Activated naive CD8-positive, alpha-beta T cell treated with anti-CD3 and anti-CD28 coated beads, Interleukin-2, amount 10 ng/mL, durations not matched to agents 7 days and 5 days (primary cell): ENCODE measurements at regions not wholly inside any gene's neighbourhood (a gene's known extent, or its start where the extent isn't known, plus 50 kb on each side); places are given as distances from the start of the nearest gene placed in this dataset.

ENCODE experiments used
- ATAC-seq: fragments of 150-1000 bp; cut with Tn5 transposase; one replicate; pipeline ENCODE4 v1.10.0; 2021; ENCODE audit warnings: low read depth, moderate library complexity
- POLR2A ChIA-PET: fragments of 350-600 bp; sonication (Branson Sonifier 250); formaldehyde crosslinking; loops from one replicate; lab custom pipeline; 2021; ENCODE audit warnings: antibody characterized with exemption; lab: Charles Lee
- DNase-seq: peaks from one replicate; pipeline ENCODE4 v3.0.0; 2021
- H3K27ac Mint-ChIP-seq: one replicate; pipeline ENCODE4 v1.8.0; 2022; ENCODE audit warnings: mild to moderate bottlenecking, mixed read lengths
- H3K27me3 Mint-ChIP-seq: one replicate; pipeline ENCODE4 v1.8.0; 2022; ENCODE audit warnings: mild to moderate bottlenecking, moderate library complexity, mixed read lengths
- H3K36me3 Mint-ChIP-seq: one replicate; pipeline ENCODE4 v1.8.0; 2021; ENCODE audit warnings: mild to moderate bottlenecking, mixed read lengths
- H3K4me1 Mint-ChIP-seq: one replicate; pipeline ENCODE4 v1.8.0; 2021; ENCODE audit warnings: mixed read lengths
- H3K4me3 Mint-ChIP-seq: one replicate; pipeline ENCODE4 v1.8.0; 2022; ENCODE audit warnings: mild to moderate bottlenecking, moderate library complexity, mixed read lengths
- H3K9me3 Mint-ChIP-seq: one replicate; pipeline ENCODE4 v1.8.0; 2021; ENCODE audit warnings: mixed read lengths

- DNase-seq (no peak), ATAC-seq (no peak)
- POLR2A ChIA-PET, result no interaction called here
These were observed 69.6 kb downstream of the MDH1 start for GRCh38 chr2:63658176-63658968.

GRCh38 chr2:63660060-63660459 lies 71.3 kb downstream of the MDH1 start:
- H3K4me3 Mint-ChIP-seq, result no peak overlapping the region
- POLR2A ChIA-PET, result no interaction called here
- peaks cover 2% of the 10 kb centered on the region for H3K27me3 Mint-ChIP-seq
- H3K4me1 Mint-ChIP-seq, result no peaks in the 10 kb centered on the region
- no peaks in the 10 kb centered on the region for H3K36me3 Mint-ChIP-seq
- no peak for ATAC-seq
- no peak for DNase-seq
- H3K9me3 Mint-ChIP-seq, result no peaks in the 10 kb centered on the region
- no peak overlapping the region for H3K27ac Mint-ChIP-seq

More at GRCh38 chr2:63658176-63658968, 69.6 kb downstream of the MDH1 start:
- H3K4me3 Mint-ChIP-seq, result no peak overlapping the region
- no peaks in the 10 kb centered on the region for H3K36me3 Mint-ChIP-seq
- peaks cover 2% of the 10 kb centered on the region for H3K27me3 Mint-ChIP-seq
- H3K4me1 Mint-ChIP-seq, result no peaks in the 10 kb centered on the region
- peaks cover 4% of the 10 kb centered on the region for H3K9me3 Mint-ChIP-seq
- H3K27ac Mint-ChIP-seq, result no peak overlapping the region

GRCh38 chr2:63661076-63661475 lies 72.3 kb downstream of the MDH1 start:
- H3K27me3 Mint-ChIP-seq, result peaks cover 2% of the 10 kb centered on the region

GRCh38 chr2:63662028-63662804 lies 73.5 kb downstream of the MDH1 start:
- ATAC-seq, result no peak
- Mint-ChIP-seq H3K27ac (no peak overlapping the region), H3K9me3 (no peaks in the 10 kb centered on the region), H3K36me3 (no peaks in the 10 kb centered on the region), H3K4me1 (no peaks in the 10 kb centered on the region), H3K4me3 (no peak overlapping the region), H3K27me3 (peaks cover 2% of the 10 kb centered on the region)
- POLR2A ChIA-PET, result no interaction called here
- DNase-seq, result no peak

More at GRCh38 chr2:63661076-63661475, 72.3 kb downstream of the MDH1 start:
- no peaks in the 10 kb centered on the region for H3K4me1 Mint-ChIP-seq
- no peaks in the 10 kb centered on the region for H3K9me3 Mint-ChIP-seq
- H3K27ac Mint-ChIP-seq, result no peak overlapping the region
- no peak overlapping the region for H3K4me3 Mint-ChIP-seq
- no peak for DNase-seq
- ATAC-seq, result no peak
- POLR2A ChIA-PET, result no interaction called here
- H3K36me3 Mint-ChIP-seq, result no peaks in the 10 kb centered on the region

GRCh38 chr2:63663013-63663864 lies 74.5 kb downstream of the MDH1 start:
- DNase-seq (no peak), ATAC-seq (no peak)
- no peak overlapping the region for H3K27ac Mint-ChIP-seq
- H3K9me3 Mint-ChIP-seq, result no peaks in the 10 kb centered on the region
- H3K36me3 Mint-ChIP-seq, result no peaks in the 10 kb centered on the region
- H3K27me3 Mint-ChIP-seq, result peaks cover 7% of the 10 kb centered on the region
- POLR2A ChIA-PET, result no interaction called here
- H3K4me3 Mint-ChIP-seq, result no peak overlapping the region
- H3K4me1 Mint-ChIP-seq, result no peaks in the 10 kb centered on the region

DNA sequence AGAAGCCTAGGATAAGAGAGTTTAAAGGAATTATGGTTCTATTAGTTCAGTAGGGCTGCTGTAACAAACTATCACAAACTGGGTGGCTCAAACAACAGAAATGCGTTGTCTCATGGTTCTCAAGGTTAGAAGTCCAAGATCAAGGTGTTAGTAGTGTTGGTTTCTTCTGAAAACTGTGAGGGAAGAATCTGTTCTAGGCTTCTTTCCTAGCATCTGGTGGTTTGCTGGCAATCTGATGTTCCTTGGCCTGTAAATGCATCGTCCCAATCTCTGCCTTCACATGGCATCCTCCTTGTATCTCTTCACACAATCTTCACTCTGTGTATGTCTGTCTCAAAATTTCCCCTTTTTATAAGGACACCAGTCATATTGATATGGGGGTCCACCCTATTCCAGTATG lies 76.3 kb downstream of the MDH1 start:
- Mint-ChIP-seq H3K4me3 (no peak overlapping the region), H3K27me3 (peaks cover 12% of the 10 kb centered on the region), H3K4me1 (no peaks in the 10 kb centered on the region), H3K9me3 (no peaks in the 10 kb centered on the region), H3K27ac (no peak overlapping the region), H3K36me3 (no peaks in the 10 kb centered on the region)
- DNase-seq (no peak), ATAC-seq (no peak)
- POLR2A ChIA-PET, result no interaction called here

GRCh38 chr2:63665846-63666475 lies 77.2 kb downstream of the MDH1 start:
- Mint-ChIP-seq H3K27ac (no peak overlapping the region), H3K4me1 (no peaks in the 10 kb centered on the region), H3K9me3 (no peaks in the 10 kb centered on the region), H3K4me3 (no peak overlapping the region), H3K27me3 (peaks cover 12% of the 10 kb centered on the region), H3K36me3 (no peaks in the 10 kb centered on the region)
- POLR2A ChIA-PET, result no interaction called here
- no peak for ATAC-seq
- no peak for DNase-seq

GRCh38 chr2:63667132-63667700 lies 78.5 kb downstream of the MDH1 start:
- H3K4me1 Mint-ChIP-seq, result no peaks in the 10 kb centered on the region
- DNase-seq (no peak), ATAC-seq (no peak)
- no peak overlapping the region for H3K4me3 Mint-ChIP-seq
- peaks cover 13% of the 10 kb centered on the region for H3K27me3 Mint-ChIP-seq
- POLR2A ChIA-PET, result no interaction called here
- H3K9me3 Mint-ChIP-seq, result no peaks in the 10 kb centered on the region
- no peaks in the 10 kb centered on the region for H3K36me3 Mint-ChIP-seq
- H3K27ac Mint-ChIP-seq, result no peak overlapping the region

DNA sequence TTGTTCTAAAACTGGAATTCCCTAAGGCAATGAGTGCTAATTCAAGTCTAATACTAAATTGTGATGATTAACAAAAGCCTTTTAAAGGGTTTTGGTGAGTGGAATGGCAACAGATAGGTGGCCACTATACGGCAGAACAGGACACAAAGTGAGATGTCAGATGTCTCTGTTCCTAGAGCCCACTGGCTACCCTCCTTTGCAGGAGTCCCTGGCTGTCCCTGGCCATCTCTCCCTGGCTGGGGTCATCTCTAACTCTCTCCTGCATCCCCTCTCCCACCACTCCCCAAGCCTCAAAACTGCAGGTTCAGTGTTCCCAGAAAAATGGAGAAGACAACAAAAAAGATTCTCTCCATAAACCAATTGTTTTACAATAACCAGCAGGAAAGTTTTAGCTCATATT lies 79.2 kb downstream of the MDH1 start:
- peaks cover 13% of the 10 kb centered on the region for H3K27me3 Mint-ChIP-seq

GRCh38 chr2:63668466-63668865 lies 79.7 kb downstream of the MDH1 start:
- H3K27me3 Mint-ChIP-seq, result peaks cover 13% of the 10 kb centered on the region

More for the DNA sequence above, 79.2 kb downstream of the MDH1 start:
- Mint-ChIP-seq H3K36me3 (no peaks in the 10 kb centered on the region), H3K4me1 (no peaks in the 10 kb centered on the region), H3K9me3 (no peaks in the 10 kb centered on the region), H3K4me3 (no peak overlapping the region), H3K27ac (no peak overlapping the region)
- POLR2A ChIA-PET, result no interaction called here
- ATAC-seq, result no peak
- DNase-seq, result no peak

GRCh38 chr2:63669596-63669995 lies 80.8 kb downstream of the MDH1 start:
- H3K9me3 Mint-ChIP-seq, result no peaks in the 10 kb centered on the region
- no peaks in the 10 kb centered on the region for H3K36me3 Mint-ChIP-seq
- DNase-seq, result no peak
- POLR2A ChIA-PET, result no interaction called here
- H3K27me3 Mint-ChIP-seq, result peaks cover 13% of the 10 kb centered on the region
- H3K27ac Mint-ChIP-seq, result no peak overlapping the region
- H3K4me3 Mint-ChIP-seq, result no peak overlapping the region
- H3K4me1 Mint-ChIP-seq, result no peaks in the 10 kb centered on the region
- no peak for ATAC-seq

More at GRCh38 chr2:63668466-63668865, 79.7 kb downstream of the MDH1 start:
- Mint-ChIP-seq H3K9me3 (no peaks in the 10 kb centered on the region), H3K4me1 (no peaks in the 10 kb centered on the region), H3K36me3 (no peaks in the 10 kb centered on the region), H3K27ac (no peak overlapping the region), H3K4me3 (no peak overlapping the region)
- ATAC-seq (no peak), DNase-seq (no peak)
- POLR2A ChIA-PET, result no interaction called here

DNA sequence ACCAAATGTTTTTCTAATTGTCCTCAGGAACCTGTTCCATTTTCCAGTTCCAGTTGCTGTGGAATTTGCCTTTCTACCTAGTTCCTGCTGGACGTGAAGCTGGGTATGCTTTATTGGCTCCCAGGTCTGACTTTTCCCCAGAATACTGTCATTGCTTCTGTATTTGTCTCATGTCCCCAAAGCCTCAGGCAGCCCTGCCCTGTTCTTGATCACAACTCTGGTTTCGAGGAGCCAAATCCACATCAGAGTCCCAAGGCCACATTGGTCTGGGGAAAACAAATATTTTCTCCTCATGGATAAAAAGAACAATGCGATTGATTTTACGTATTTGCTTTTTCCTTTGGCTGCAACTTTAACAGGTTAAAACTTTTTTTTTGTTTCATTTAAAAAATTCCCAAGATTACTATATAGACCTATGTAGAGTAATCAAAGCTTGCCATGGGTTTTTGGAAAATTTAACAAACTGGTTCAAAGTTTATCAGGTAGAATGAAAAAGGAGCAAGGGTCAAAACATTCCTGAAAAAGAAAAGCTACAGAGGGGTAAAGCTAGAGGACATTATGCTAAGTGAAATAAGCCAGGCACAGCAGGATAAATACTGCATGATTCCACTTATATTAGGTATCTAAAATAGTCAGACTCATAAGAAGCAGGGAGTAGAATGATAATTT lies 85.2 kb downstream of the MDH1 start:
- Mint-ChIP-seq H3K27ac (no peak overlapping the region), H3K27me3 (peaks cover 4% of the 10 kb centered on the region), H3K4me3 (no peak overlapping the region), H3K4me1 (peaks cover 2% of the 10 kb centered on the region), H3K9me3 (no peaks in the 10 kb centered on the region), H3K36me3 (no peaks in the 10 kb centered on the region)
- DNase-seq (no peak), ATAC-seq (no peak)
- POLR2A ChIA-PET, result no interaction called here
